ENCODE measurements at regions not wholly inside any gene's neighbourhood (a gene's known extent, or its start where the extent isn't known, plus 50 kb on each side); places are given as distances from the start of the nearest gene placed in this dataset.

DNA sequence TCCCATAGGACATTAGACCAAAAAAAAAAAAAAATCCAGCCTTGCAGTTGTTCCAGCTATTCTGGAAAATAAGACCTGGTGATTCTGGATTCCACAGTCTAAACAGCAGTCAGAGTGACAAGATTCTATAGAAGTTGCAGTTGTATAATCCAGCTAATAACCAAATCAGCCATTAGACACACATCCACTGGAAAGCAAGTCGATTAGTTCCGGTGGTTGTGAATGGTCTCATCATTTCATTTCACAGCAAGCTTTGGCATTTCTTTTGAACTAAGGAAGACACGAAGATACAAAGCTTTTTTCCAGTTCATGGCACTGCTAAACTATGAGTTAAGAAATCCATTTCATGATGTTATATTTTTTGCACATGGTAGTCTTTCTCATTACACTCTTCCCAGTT is 54.4 kb upstream of the FAM89A start:
- Histone ChIP-seq H3K27me3 (ENCODE audit: low read length) (no peaks in the 10 kb centered on the region), H2AFZ (ENCODE audit: low read depth, low read length, severe bottlenecking) (no peak overlapping the region), H3K36me3 (ENCODE audit: low read length) (no peaks in the 10 kb centered on the region), H3K79me2 (ENCODE audit: insufficient read depth, low read length) (no peaks in the 10 kb centered on the region), H3F3A (ENCODE audit: insufficient read depth) (no peaks in the 10 kb centered on the region), H3K4me3 (ENCODE audit: insufficient read depth, low read length, poor library complexity, severe bottlenecking) (no peak overlapping the region), H3K4me2 (ENCODE audit: low read depth, low read length, poor library complexity, severe bottlenecking) (no peak overlapping the region), H3K9ac (ENCODE audit: low read length) (no peak overlapping the region), H3K9me2 (replicated peaks; ENCODE audit: insufficient read depth, low read length) (no peaks in the 10 kb centered on the region), H4K20me1 (ENCODE audit: low read depth, low read length) (no peaks in the 10 kb centered on the region), H3K27ac (ENCODE audit: low read depth, low read length) (no peak overlapping the region), H3K9me3 (ENCODE audit: insufficient read depth, low read length) (no peaks in the 10 kb centered on the region)
- TF ChIP-seq CTCF (IDR thresholded peaks at IDR 0.05; ENCODE audit: insufficient read depth, low read length, poor library complexity, severe bottlenecking) = no peak
- TF ChIP-seq EZH2phosphoT487 (conservative IDR thresholded peaks at IDR 0.05; ENCODE audit: low read length) = no peak

GRCh38 chr1:231093156-231093922 is 53.3 kb upstream of the FAM89A start:
- H3K36me3 ChIP-seq (ENCODE audit: low read length) = no peaks in the 10 kb centered on the region
- H2AFZ ChIP-seq (ENCODE audit: low read depth, low read length, severe bottlenecking) = no peak overlapping the region
- no peaks in the 10 kb centered on the region for H4K20me1 ChIP-seq (ENCODE audit: low read depth, low read length)
- no peaks in the 10 kb centered on the region for H3K9me2 ChIP-seq (replicated peaks; ENCODE audit: insufficient read depth, low read length)
- H3K4me2 ChIP-seq (ENCODE audit: low read depth, low read length, poor library complexity, severe bottlenecking) = no peak overlapping the region
- no peak overlapping the region for H3K9ac ChIP-seq (ENCODE audit: low read length)
- H3K79me2 ChIP-seq (ENCODE audit: insufficient read depth, low read length) = no peaks in the 10 kb centered on the region
- no peak overlapping the region for H3K27ac ChIP-seq (ENCODE audit: low read depth, low read length)
- no peaks in the 10 kb centered on the region for H3K9me3 ChIP-seq (ENCODE audit: insufficient read depth, low read length)
- H3K27me3 ChIP-seq (ENCODE audit: low read length) = no peaks in the 10 kb centered on the region
- TF ChIP-seq EZH2phosphoT487 (conservative IDR thresholded peaks at IDR 0.05; ENCODE audit: low read length) (no peak), CTCF (IDR thresholded peaks at IDR 0.05; ENCODE audit: insufficient read depth, low read length, poor library complexity, severe bottlenecking) (no peak)
- no peak overlapping the region for H3K4me3 ChIP-seq (ENCODE audit: insufficient read depth, low read length, poor library complexity, severe bottlenecking)
- H3F3A ChIP-seq (ENCODE audit: insufficient read depth) = no peaks in the 10 kb centered on the region

- H3K4me2 ChIP-seq (ENCODE audit: low read depth, low read length, poor library complexity, severe bottlenecking) = no peak overlapping the region
- H3F3A ChIP-seq (ENCODE audit: insufficient read depth) = no peaks in the 10 kb centered on the region
- H3K27ac ChIP-seq (ENCODE audit: low read depth, low read length) = no peak overlapping the region
- no peak overlapping the region for H2AFZ ChIP-seq (ENCODE audit: low read depth, low read length, severe bottlenecking)
- no peaks in the 10 kb centered on the region for H3K36me3 ChIP-seq (ENCODE audit: low read length)
- no peak overlapping the region for H3K4me3 ChIP-seq (ENCODE audit: insufficient read depth, low read length, poor library complexity, severe bottlenecking)
- no peaks in the 10 kb centered on the region for H3K27me3 ChIP-seq (ENCODE audit: low read length)
- H3K9me3 ChIP-seq (ENCODE audit: insufficient read depth, low read length) = no peaks in the 10 kb centered on the region
- no peaks in the 10 kb centered on the region for H4K20me1 ChIP-seq (ENCODE audit: low read depth, low read length)
- H3K79me2 ChIP-seq (ENCODE audit: insufficient read depth, low read length) = no peaks in the 10 kb centered on the region
- H3K9me2 ChIP-seq (replicated peaks; ENCODE audit: insufficient read depth, low read length) = no peaks in the 10 kb centered on the region
- TF ChIP-seq EZH2phosphoT487 (conservative IDR thresholded peaks at IDR 0.05; ENCODE audit: low read length) = no peak
- TF ChIP-seq CTCF (IDR thresholded peaks at IDR 0.05; ENCODE audit: insufficient read depth, low read length, poor library complexity, severe bottlenecking) = no peak
- no peak overlapping the region for H3K9ac ChIP-seq (ENCODE audit: low read length)
Measured at GRCh38 chr1:231092380-231092779, 52.3 kb upstream of the FAM89A start.
